ENCODE measurements at regions not wholly inside any gene's neighbourhood (a gene's known extent, or its start where the extent isn't known, plus 50 kb on each side); places are given as distances from the start of the nearest gene placed in this dataset.
"Not testable (repeated sequence)": the region's sequence is repeated elsewhere in the genome, so short reads cannot be mapped to it uniquely, and the experiment has no call there.

DNA sequence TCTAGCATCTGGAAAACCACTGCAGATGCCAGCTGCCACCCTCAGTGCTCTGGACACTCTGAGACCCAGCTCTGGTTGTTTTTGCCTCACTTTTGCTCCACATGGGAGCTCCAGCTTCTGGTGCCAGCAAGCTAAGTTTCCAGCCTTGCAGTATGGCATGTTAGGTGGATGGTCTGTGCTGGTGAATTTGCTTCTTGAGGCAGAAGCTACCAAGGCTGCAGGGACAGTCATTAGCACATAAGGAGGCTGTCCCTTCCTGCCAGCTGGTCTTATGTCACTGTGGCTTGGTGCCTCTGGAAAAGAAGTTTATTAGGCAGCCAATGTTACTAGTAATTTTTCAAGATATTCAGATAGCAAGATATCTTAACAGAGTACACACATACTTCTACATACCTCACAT is 64.2 kb upstream of the CSRP2 start:
- Histone ChIP-seq H3K27ac (ENCODE audit: low read length) (no peak overlapping the region), H3K9me3 (ENCODE audit: control insufficient read depth, low read depth, low read length) (no peaks in the 10 kb centered on the region), H3K27me3 (ENCODE audit: control insufficient read depth, insufficient read depth, low read length) (no peaks in the 10 kb centered on the region), H3K4me3 (ENCODE audit: low read length) (no peak overlapping the region), H3K9ac (ENCODE audit: low read length) (no peak overlapping the region), H3K4me1 (ENCODE audit: control insufficient read depth, low read depth, low read length) (no peaks in the 10 kb centered on the region), H3K36me3 (ENCODE audit: control insufficient read depth, low read depth, low read length) (no peaks in the 10 kb centered on the region)

DNA sequence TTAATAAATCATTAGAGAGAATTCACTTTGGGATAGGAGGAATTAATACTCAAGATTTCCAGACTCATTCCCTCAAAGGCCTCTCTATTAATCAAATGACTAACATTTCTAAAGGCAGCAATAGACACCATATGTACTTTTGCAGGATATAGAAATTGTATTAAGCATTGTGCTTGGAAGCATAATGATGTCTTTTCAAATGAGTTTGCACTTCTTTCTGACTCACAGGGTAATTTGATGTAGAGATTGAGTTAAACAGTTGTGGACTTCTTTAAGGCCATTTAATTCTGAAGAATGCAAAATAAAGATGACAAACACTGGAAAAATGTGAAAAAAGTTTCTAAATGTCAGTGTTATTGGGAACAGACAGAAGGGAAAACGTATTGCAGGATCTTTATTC is 63.4 kb upstream of the CSRP2 start:
- no peak overlapping the region for H3K4me3 ChIP-seq (ENCODE audit: low read length)
- no peaks in the 10 kb centered on the region for H3K9me3 ChIP-seq (ENCODE audit: control insufficient read depth, low read depth, low read length)
- H3K27me3 ChIP-seq (ENCODE audit: control insufficient read depth, insufficient read depth, low read length), result no peaks in the 10 kb centered on the region
- H3K4me1 ChIP-seq (ENCODE audit: control insufficient read depth, low read depth, low read length), result no peaks in the 10 kb centered on the region
- H3K36me3 ChIP-seq (ENCODE audit: control insufficient read depth, low read depth, low read length), result no peaks in the 10 kb centered on the region
- H3K9ac ChIP-seq (ENCODE audit: low read length), result no peak overlapping the region
- H3K27ac ChIP-seq (ENCODE audit: low read length), result no peak overlapping the region

DNA sequence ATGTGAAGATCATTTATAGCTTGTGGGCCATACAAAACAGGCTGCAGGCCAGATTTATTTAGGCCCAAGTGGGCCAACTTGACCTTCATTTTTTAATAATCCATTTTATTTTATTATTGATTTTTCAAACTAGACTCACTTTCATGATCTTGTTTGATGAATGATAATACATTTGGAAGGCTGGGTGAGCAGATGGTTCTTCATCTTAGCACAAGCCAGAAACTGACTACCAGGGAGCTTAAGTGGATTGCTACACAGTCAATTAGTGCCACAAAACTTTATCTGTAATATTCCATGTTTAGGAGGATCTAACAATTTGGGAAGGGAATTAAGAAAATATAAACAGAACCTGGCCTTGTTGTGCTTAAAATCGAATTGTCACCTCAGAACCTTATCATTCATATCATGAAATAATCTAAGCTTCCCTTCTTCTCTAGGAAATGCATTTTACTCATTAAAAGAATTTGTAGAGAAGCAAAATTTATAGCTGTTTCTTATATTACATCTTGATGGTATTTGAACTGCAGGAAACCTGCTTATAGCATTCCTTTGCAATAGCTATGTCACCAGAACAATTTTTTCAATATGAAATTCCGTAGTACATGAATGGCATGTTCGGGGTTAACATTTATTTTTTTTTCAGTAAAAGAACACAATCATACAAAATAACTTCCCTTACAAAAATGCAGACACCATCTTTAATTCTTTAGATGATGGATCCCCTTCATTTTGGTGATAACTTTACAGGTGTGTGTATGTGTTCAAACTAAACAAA is 62.0 kb upstream of the CSRP2 start:
- Histone ChIP-seq H3K9me3 (ENCODE audit: control insufficient read depth, low read depth, low read length) (no peaks in the 10 kb centered on the region), H3K36me3 (ENCODE audit: control insufficient read depth, low read depth, low read length) (no peaks in the 10 kb centered on the region), H3K4me1 (ENCODE audit: control insufficient read depth, low read depth, low read length) (no peaks in the 10 kb centered on the region), H3K27me3 (ENCODE audit: control insufficient read depth, insufficient read depth, low read length) (no peaks in the 10 kb centered on the region), H3K4me3 (ENCODE audit: low read length) (no peak overlapping the region), H3K9ac (ENCODE audit: low read length) (no peak overlapping the region), H3K27ac (ENCODE audit: low read length) (no peak overlapping the region)

DNA sequence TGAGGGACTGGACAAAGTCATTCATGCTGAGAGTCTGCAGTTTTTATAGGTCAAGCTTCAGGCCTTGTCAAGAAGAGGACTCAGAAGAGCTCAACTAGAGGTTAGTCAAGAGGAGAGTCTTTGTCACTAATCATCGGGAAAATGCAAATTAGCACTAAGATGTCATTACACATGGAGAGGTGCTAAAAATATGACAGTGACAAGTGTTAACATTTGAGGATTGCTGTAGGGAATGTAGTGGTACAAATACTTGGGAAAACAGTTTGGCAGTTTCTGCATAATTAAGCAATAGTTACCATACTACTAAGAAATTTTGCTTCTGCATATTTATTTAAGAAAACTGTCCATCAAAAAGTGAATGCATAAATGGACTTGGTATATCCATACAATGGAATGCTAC is 60.9 kb upstream of the CSRP2 start:
- Histone ChIP-seq H3K36me3 (ENCODE audit: control insufficient read depth, low read depth, low read length) (no peaks in the 10 kb centered on the region), H3K4me3 (ENCODE audit: low read length) (no peak overlapping the region), H3K27ac (ENCODE audit: low read length) (no peak overlapping the region), H3K4me1 (ENCODE audit: control insufficient read depth, low read depth, low read length) (no peaks in the 10 kb centered on the region), H3K27me3 (ENCODE audit: control insufficient read depth, insufficient read depth, low read length) (no peaks in the 10 kb centered on the region), H3K9ac (ENCODE audit: low read length) (no peak overlapping the region), H3K9me3 (ENCODE audit: control insufficient read depth, low read depth, low read length) (no peaks in the 10 kb centered on the region)

DNA sequence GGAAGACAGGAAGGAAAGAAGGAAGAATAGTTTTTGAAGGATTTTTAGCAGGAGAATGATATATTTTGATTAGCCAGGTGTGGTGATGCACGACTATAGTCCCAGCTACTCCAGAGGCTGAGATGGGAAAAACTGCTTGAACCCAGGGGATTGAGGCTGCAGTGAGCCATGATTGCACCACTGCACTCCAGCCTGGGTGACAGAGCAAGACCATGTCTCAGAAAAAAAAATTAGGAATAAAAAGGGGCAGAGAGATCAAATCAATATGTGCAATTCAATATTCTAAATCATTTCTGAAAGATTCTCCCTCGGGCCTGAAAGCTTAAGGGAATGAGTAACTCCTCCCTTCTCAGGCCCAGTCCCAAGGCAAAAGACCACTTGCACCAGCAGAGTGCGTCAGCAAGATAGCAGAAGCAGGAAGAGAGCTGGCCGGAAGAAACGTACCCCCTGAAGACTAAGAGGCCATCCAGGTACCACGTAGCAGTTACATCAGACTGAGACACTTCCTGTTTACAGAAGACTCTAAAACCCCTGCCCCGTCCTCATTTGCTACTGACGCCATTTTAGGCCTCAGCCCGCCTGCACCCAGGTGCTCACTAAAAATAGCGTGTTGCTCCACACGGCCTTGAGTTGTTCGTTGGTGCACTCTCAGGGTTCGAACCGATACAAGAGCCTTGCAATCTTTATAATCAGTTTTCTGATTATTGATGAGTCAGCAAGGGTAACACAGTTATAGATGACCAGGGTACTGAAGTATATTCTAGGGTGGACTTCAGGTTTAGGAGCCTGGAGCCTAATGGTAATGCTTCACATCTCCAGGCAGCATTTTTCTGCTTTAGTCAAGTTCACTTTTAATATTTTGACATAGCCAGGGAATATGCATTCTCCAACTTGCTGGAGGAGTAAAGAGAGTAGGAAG is 57.7 kb upstream of the CSRP2 start:
- Histone ChIP-seq H3K27me3 (ENCODE audit: control insufficient read depth, insufficient read depth, low read length) (no peaks in the 10 kb centered on the region), H3K9me3 (ENCODE audit: control insufficient read depth, low read depth, low read length) (no peaks in the 10 kb centered on the region), H3K4me3 (ENCODE audit: low read length) (no peak overlapping the region), H3K27ac (ENCODE audit: low read length) (no peak overlapping the region), H3K36me3 (ENCODE audit: control insufficient read depth, low read depth, low read length) (no peaks in the 10 kb centered on the region), H3K9ac (ENCODE audit: low read length) (no peak overlapping the region), H3K4me1 (ENCODE audit: control insufficient read depth, low read depth, low read length) (no peaks in the 10 kb centered on the region)

DNA sequence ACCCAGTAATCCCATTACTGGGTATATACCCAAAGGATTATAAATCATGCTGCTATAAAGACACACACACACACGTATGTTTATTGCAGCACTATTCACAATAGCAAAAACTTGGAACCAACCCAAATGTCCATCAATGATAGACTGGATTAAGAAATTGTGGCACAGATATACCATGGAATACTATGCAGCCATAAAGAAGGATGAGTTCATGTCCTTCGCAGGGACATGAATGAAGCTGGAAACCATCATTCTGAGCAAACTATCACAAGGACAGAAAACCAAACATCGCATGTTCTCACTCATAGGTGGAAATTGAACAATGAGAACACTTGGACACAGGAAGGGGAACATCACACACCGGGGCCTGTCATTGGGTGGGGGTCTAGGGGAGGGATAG is 54.6 kb upstream of the CSRP2 start:
- H3K36me3 ChIP-seq (ENCODE audit: control insufficient read depth, low read depth, low read length); H3K27ac ChIP-seq (ENCODE audit: low read length); H3K9ac ChIP-seq (ENCODE audit: low read length); H3K27me3 ChIP-seq (ENCODE audit: control insufficient read depth, insufficient read depth, low read length); H3K9me3 ChIP-seq (ENCODE audit: control insufficient read depth, low read depth, low read length); H3K4me3 ChIP-seq (ENCODE audit: low read length); H3K4me1 ChIP-seq (ENCODE audit: control insufficient read depth, low read depth, low read length): not testable (repeated sequence)

DNA sequence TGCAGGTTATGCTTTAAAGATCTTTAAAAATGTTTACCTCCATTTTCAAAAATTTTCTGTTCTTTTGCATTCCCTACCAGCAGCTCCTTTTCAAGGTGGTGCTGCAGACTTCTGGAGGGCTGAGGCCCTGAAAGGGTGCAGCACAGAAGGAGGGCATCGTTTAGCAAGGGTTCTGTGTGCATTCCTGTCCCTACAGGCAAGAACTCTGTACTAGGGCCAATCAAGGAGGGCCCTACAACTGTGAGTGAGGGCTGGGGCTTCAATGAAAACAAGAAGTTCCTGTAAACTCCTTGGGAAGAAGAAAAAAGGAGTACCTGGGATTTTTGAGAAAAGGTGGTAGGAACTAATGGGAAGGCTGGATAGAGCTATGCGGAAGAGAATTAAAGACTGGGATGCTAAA is 50.7 kb upstream of the CSRP2 start:
- Histone ChIP-seq H3K4me1 (ENCODE audit: control insufficient read depth, low read depth, low read length) (no peaks in the 10 kb centered on the region), H3K9ac (ENCODE audit: low read length) (no peak overlapping the region), H3K27ac (ENCODE audit: low read length) (no peak overlapping the region), H3K4me3 (ENCODE audit: low read length) (no peak overlapping the region), H3K9me3 (ENCODE audit: control insufficient read depth, low read depth, low read length) (no peaks in the 10 kb centered on the region), H3K36me3 (ENCODE audit: control insufficient read depth, low read depth, low read length) (no peaks in the 10 kb centered on the region), H3K27me3 (ENCODE audit: control insufficient read depth, insufficient read depth, low read length) (no peaks in the 10 kb centered on the region)

All from iPS-18a (cell line).